CD14-positive monocyte (primary cell): ENCODE measurements at regions not wholly inside any gene's neighbourhood (a gene's known extent, or its start where the extent isn't known, plus 50 kb on each side); places are given as distances from the start of the nearest gene placed in this dataset.

ENCODE experiments used
- DNase-seq, 3 donors: peaks; one replicate each; pipeline ENCODE4 v3.0.0-alpha.2; 2011 to 2022
- H2AFZ ChIP-seq: 2 replicates; pipeline ENCODE4 v1.6.0; 2012; ENCODE audit warnings: mild to moderate bottlenecking, low read depth, low read length, inconsistent platforms; ENCODE audit not compliant: insufficient read depth, poor library complexity, severe bottlenecking
- H3K27ac ChIP-seq, 2 donors: 1 replicate in 1 of 2; 2 replicates in 1 of 2; pipeline ENCODE4 v1.5.1; 2012 to 2013; ENCODE audit warnings: low read length in 2 of 2, control low read depth in 1 of 2, inconsistent platforms in 1 of 2, low read depth in 1 of 2, mild to moderate bottlenecking in 1 of 2
- H3K27me3 ChIP-seq, 2 donors: one replicate each; pipeline versions ENCODE4 v1.6.0 to v1.6.1; 2011 to 2013; ENCODE audit warnings: low read length in 2 of 2; ENCODE audit not compliant: control insufficient read depth in 2 of 2, insufficient read depth in 2 of 2
- H3K36me3 ChIP-seq, 2 donors: replicated peaks in 1 of 2; 1 replicate in 1 of 2; 2 replicates in 1 of 2; pipeline versions ENCODE4 v1.5.1 to v1.6.1; 2012 to 2013; ENCODE audit warnings: low read length in 2 of 2, control low read depth in 1 of 2, inconsistent platforms in 1 of 2, mild to moderate bottlenecking in 1 of 2; ENCODE audit not compliant: insufficient read depth in 2 of 2, control insufficient read depth in 1 of 2
- H3K4me1 ChIP-seq, 2 donors: 1 replicate in 1 of 2; 2 replicates in 1 of 2; pipeline versions ENCODE4 v1.5.1 to v1.6.1; 2012 to 2013; ENCODE audit warnings: low read length in 2 of 2, control low read depth in 1 of 2, inconsistent platforms in 1 of 2, mild to moderate bottlenecking in 1 of 2, moderate library complexity in 1 of 2; ENCODE audit not compliant: insufficient read depth in 2 of 2, control insufficient read depth in 1 of 2
- H3K4me2 ChIP-seq: replicated peaks from 2 replicates; pipeline ENCODE3; 2012; ENCODE audit warnings: low read length, moderate library complexity, mild to moderate bottlenecking; ENCODE audit not compliant: poor library complexity, severe bottlenecking; ENCODE audit errors: extremely low read depth
- H3K4me3 ChIP-seq, 3 experiments: fragments of 200-600 bp in 1 of 3; sonication (generic) in 1 of 3; replicated peaks in 1 of 3; 1 replicate in 2 of 3; 2 replicates in 1 of 3; pipeline ENCODE4 v1.5.1; 2011 to 2013; ENCODE audit warnings: low read length in 3 of 3, mild to moderate bottlenecking in 3 of 3, control low read depth in 2 of 3, low read depth in 2 of 3, inconsistent platforms in 1 of 3, moderate library complexity in 1 of 3
- H3K79me2 ChIP-seq: 2 replicates; pipeline ENCODE4 v1.6.0; 2012; ENCODE audit warnings: mild to moderate bottlenecking, control low read depth, inconsistent platforms, low read length, moderate library complexity; ENCODE audit not compliant: insufficient read depth
- H3K9ac ChIP-seq: 2 replicates; pipeline ENCODE4 v1.6.0; 2017; ENCODE audit warnings: low read length, mild to moderate bottlenecking; ENCODE audit not compliant: insufficient read depth, poor library complexity, severe bottlenecking
- H3K9me3 ChIP-seq, 2 donors: replicated peaks in 1 of 2; 1 replicate in 1 of 2; 2 replicates in 1 of 2; pipeline versions ENCODE4 v1.5.1 to v1.6.1; 2012 to 2013; ENCODE audit warnings: low read length in 2 of 2, control low read depth in 1 of 2; ENCODE audit not compliant: control insufficient read depth in 1 of 2, insufficient read depth in 1 of 2
- H4K20me1 ChIP-seq: 2 replicates; pipeline ENCODE4 v1.6.0; 2012; ENCODE audit warnings: mild to moderate bottlenecking, low read length, control low read depth, moderate library complexity; ENCODE audit not compliant: insufficient read depth
- H3K27ac Mint-ChIP-seq, 7 donors: one replicate each; pipeline ENCODE4 v1.8.0; 2020; ENCODE audit warnings: mild to moderate bottlenecking in 7 of 7, mixed read lengths in 7 of 7, moderate library complexity in 6 of 7, inconsistent platforms in 2 of 7
- H3K27me3 Mint-ChIP-seq, 3 donors: one replicate each; pipeline ENCODE4 v1.8.0; 2021 to 2022; ENCODE audit warnings: low read depth in 3 of 3, mild to moderate bottlenecking in 3 of 3, mixed read lengths in 3 of 3, moderate library complexity in 3 of 3, inconsistent platforms in 1 of 3
- H3K36me3 Mint-ChIP-seq, 2 donors: one replicate each; pipeline ENCODE4 v1.8.0; 2020; ENCODE audit warnings: mixed read lengths in 2 of 2, inconsistent platforms in 1 of 2, mild to moderate bottlenecking in 1 of 2
- H3K4me1 Mint-ChIP-seq: one replicate; pipeline ENCODE4 v1.8.0; 2020; ENCODE audit warnings: mild to moderate bottlenecking, mixed read lengths
- H3K4me3 Mint-ChIP-seq, 2 donors: one replicate each; pipeline ENCODE4 v1.8.0; 2020; ENCODE audit warnings: mild to moderate bottlenecking in 2 of 2, mixed read lengths in 2 of 2, moderate library complexity in 1 of 2
- H3K9me3 Mint-ChIP-seq, 7 donors: one replicate each; pipeline ENCODE4 v1.8.0; 2020 to 2022; ENCODE audit warnings: mixed read lengths in 7 of 7, mild to moderate bottlenecking in 6 of 7, moderate library complexity in 6 of 7, inconsistent platforms in 2 of 7
- WGBS: methylation state at CpG from one replicate; pipeline ENCODE4 v1.1.5; 2013; ENCODE audit warnings: missing lambda C conversion rate; ENCODE audit not compliant: insufficient coverage; 5-methylcytosine and 5-hydroxymethylcytosine counted together
- intact Hi-C, 2 donors: fragments of 100-400 bp; cut with micrococcal nuclease; formaldehyde crosslinking; loops; one replicate each; pipeline versions ENCODE4 v1.15.0 to v1.15.1; 2023
- TF ChIP-seq, protein P1 (sequence below): fragments of 200-600 bp; IDR thresholded peaks from one replicate; pipeline ENCODE4 v1.8.0; 2022; ENCODE audit warnings: antibody characterized with exemption, mild to moderate bottlenecking

DNA sequence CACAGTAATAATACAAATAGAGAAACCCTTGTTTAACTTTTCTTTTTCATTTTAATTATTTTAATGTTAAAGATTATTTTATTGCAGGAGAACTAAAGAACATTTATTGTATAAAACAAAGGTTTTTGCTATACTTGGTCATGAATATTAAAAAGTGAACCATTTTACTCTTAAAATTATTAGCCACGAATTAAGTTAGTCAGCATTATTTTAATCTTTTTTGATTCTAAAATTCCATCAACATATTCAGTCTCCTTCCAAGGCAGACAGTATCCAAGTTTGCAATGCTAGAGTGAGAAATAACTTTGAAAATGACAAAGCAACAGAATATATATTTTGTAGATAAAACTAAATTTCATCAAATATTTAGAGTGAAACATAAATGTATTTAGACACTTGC is 110.7 kb upstream of the CDH18 start:
- Histone ChIP-seq H3K4me2 (no peak overlapping the region), H4K20me1 (no peaks in the 10 kb centered on the region), H3K9ac (no peak overlapping the region), H3K4me3 (no peak overlapping the region), H3K36me3 (no peaks in the 10 kb centered on the region), H3K27me3 (no peaks in the 10 kb centered on the region), H3K9me3 (peaks cover 0 to 4% of the 10 kb centered on the region in 2 donors), H3K27ac (no peak overlapping the region), H2AFZ (no peak overlapping the region), H3K4me1 (no peaks in the 10 kb centered on the region), H3K79me2 (no peaks in the 10 kb centered on the region)
- TF ChIP-seq, protein P1, sequence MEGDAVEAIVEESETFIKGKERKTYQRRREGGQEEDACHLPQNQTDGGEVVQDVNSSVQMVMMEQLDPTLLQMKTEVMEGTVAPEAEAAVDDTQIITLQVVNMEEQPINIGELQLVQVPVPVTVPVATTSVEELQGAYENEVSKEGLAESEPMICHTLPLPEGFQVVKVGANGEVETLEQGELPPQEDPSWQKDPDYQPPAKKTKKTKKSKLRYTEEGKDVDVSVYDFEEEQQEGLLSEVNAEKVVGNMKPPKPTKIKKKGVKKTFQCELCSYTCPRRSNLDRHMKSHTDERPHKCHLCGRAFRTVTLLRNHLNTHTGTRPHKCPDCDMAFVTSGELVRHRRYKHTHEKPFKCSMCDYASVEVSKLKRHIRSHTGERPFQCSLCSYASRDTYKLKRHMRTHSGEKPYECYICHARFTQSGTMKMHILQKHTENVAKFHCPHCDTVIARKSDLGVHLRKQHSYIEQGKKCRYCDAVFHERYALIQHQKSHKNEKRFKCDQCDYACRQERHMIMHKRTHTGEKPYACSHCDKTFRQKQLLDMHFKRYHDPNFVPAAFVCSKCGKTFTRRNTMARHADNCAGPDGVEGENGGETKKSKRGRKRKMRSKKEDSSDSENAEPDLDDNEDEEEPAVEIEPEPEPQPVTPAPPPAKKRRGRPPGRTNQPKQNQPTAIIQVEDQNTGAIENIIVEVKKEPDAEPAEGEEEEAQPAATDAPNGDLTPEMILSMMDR, result no peak
- intact Hi-C loops, result no loop called here
- WGBS, result no CpG with 5 or more reads among the region's 1 CpG
- Mint-ChIP-seq H3K4me3 (no peak overlapping the region), H3K36me3 (no peaks in the 10 kb centered on the region), H3K9me3 (peaks cover 3 to 7% (median 4%) of the 10 kb centered on the region in 7 donors), H3K4me1 (no peaks in the 10 kb centered on the region), H3K27me3 (peaks cover 0 to 1% (median 0%) of the 10 kb centered on the region in 3 donors), H3K27ac (no peak overlapping the region)
- no peak for DNase-seq

GRCh38 chr5:20088361-20088760 is 100.4 kb upstream of the CDH18 start:
- Histone ChIP-seq H3K4me1 (no peaks in the 10 kb centered on the region), H3K27me3 (no peaks in the 10 kb centered on the region), H2AFZ (no peak overlapping the region), H3K79me2 (no peaks in the 10 kb centered on the region), H3K27ac (no peak overlapping the region), H3K4me3 (no peak overlapping the region), H3K9me3 (peaks cover 6 to 19% of the 10 kb centered on the region in 2 donors), H3K36me3 (no peaks in the 10 kb centered on the region), H3K9ac (no peak overlapping the region), H4K20me1 (no peaks in the 10 kb centered on the region), H3K4me2 (no peak overlapping the region)
- WGBS, result 100% methylated on average over 1 of the region's 2 CpGs
- peaks cover 0 to 2% (median 0%) of the 10 kb centered on the region in 3 donors for H3K27me3 Mint-ChIP-seq
- no peak overlapping the region for H3K4me3 Mint-ChIP-seq
- no peak for DNase-seq
- no peaks in the 10 kb centered on the region for H3K36me3 Mint-ChIP-seq
- H3K27ac Mint-ChIP-seq, result no peak overlapping the region
- H3K4me1 Mint-ChIP-seq, result no peaks in the 10 kb centered on the region
- H3K9me3 Mint-ChIP-seq, result peaks cover 2 to 22% (median 8%) of the 10 kb centered on the region in 7 donors
- intact Hi-C loops, result no loop called here
- TF ChIP-seq, protein P1, result no peak
